ENCODE measurements at regions not wholly inside any gene's neighbourhood (a gene's known extent, or its start where the extent isn't known, plus 50 kb on each side); places are given as distances from the start of the nearest gene placed in this dataset.

GRCh38 chr5:10173716-10174115, 76.0 kb downstream of the ATPSCKMT start:
- no peak for DNase-seq (ENCODE audit: low read depth in 3 of 3, low spot score in 2 of 3)

GRCh38 chr5:10172247-10172646, 77.4 kb downstream of the ATPSCKMT start:
- no peak for DNase-seq (ENCODE audit: low read depth in 3 of 3, low spot score in 2 of 3)

- no peak for DNase-seq (ENCODE audit: low read depth in 3 of 3, low spot score in 2 of 3)
These were observed 80.3 kb downstream of the ATPSCKMT start for GRCh38 chr5:10169359-10169758.

GRCh38 chr5:10168254-10168653, 81.4 kb downstream of the ATPSCKMT start:
- DNase-seq (ENCODE audit: low read depth in 3 of 3, low spot score in 2 of 3), result no peak

- DNase-seq (ENCODE audit: low read depth in 3 of 3, low spot score in 2 of 3), result no peak
These were observed 81.9 kb downstream of the ATPSCKMT start for GRCh38 chr5:10167806-10168205.

- DNase-seq (ENCODE audit: low read depth in 3 of 3, low spot score in 2 of 3), result no peak
These were observed 83.3 kb downstream of the ATPSCKMT start for GRCh38 chr5:10166392-10166791.

GRCh38 chr5:10162468-10162867, 87.2 kb downstream of the ATPSCKMT start:
- no peak for DNase-seq (ENCODE audit: low read depth in 3 of 3, low spot score in 2 of 3)

GRCh38 chr5:10161778-10162177, 87.9 kb downstream of the ATPSCKMT start:
- DNase-seq (ENCODE audit: low read depth in 3 of 3, low spot score in 2 of 3), result no peak

- DNase-seq (ENCODE audit: low read depth in 3 of 3, low spot score in 2 of 3), result no peak
These were observed 89.4 kb downstream of the ATPSCKMT start for GRCh38 chr5:10160241-10160640.

- no peak for DNase-seq (ENCODE audit: low read depth in 3 of 3, low spot score in 2 of 3)
These were observed 90.8 kb downstream of the ATPSCKMT start for GRCh38 chr5:10158886-10159285.

GRCh38 chr5:10157085-10157669, 92.5 kb downstream of the ATPSCKMT start:
- DNase-seq (ENCODE audit: low read depth in 3 of 3, low spot score in 2 of 3), result no peak

- no peak for DNase-seq (ENCODE audit: low read depth in 3 of 3, low spot score in 2 of 3)
These were observed 93.6 kb downstream of the ATPSCKMT start for GRCh38 chr5:10155897-10156667.

- no peak for DNase-seq (ENCODE audit: low read depth in 3 of 3, low spot score in 2 of 3)
These were observed 95.7 kb downstream of the ATPSCKMT start for GRCh38 chr5:10153808-10154537.

- no peak for DNase-seq (ENCODE audit: low read depth in 3 of 3, low spot score in 2 of 3)
These were observed 96.3 kb downstream of the ATPSCKMT start for GRCh38 chr5:10153394-10153793.

GRCh38 chr5:10151656-10152055, 98.0 kb downstream of the ATPSCKMT start:
- no peak for DNase-seq (ENCODE audit: low read depth in 3 of 3, low spot score in 2 of 3)

- no peak for DNase-seq (ENCODE audit: low read depth in 3 of 3, low spot score in 2 of 3)
These were observed 99.8 kb downstream of the ATPSCKMT start for GRCh38 chr5:10149911-10150310.

GRCh38 chr5:10145923-10146401, 103.7 kb downstream of the ATPSCKMT start:
- DNase-seq (ENCODE audit: low read depth in 3 of 3, low spot score in 2 of 3), result no peak

- no peak for DNase-seq (ENCODE audit: low read depth in 3 of 3, low spot score in 2 of 3)
These were observed 105.6 kb downstream of the ATPSCKMT start for GRCh38 chr5:10144040-10144439.

GRCh38 chr5:10140195-10140973, 109.3 kb downstream of the ATPSCKMT start:
- no peak for DNase-seq (ENCODE audit: low read depth in 3 of 3, low spot score in 2 of 3)

GRCh38 chr5:10138395-10139057, 111.2 kb downstream of the ATPSCKMT start:
- no peak for DNase-seq (ENCODE audit: low read depth in 3 of 3, low spot score in 2 of 3)
